GM12873 (cell line): ENCODE measurements at regions not wholly inside any gene's neighbourhood (a gene's known extent, or its start where the extent isn't known, plus 50 kb on each side); places are given as distances from the start of the nearest gene placed in this dataset.

Experiments
- CTCF ChIP-seq: IDR thresholded peaks from 2 replicates; pipeline ENCODE4 v1.5.1; 2012; ENCODE audit warnings: low read depth, mild to moderate bottlenecking, moderate library complexity, low read length, control low read depth; ENCODE audit not compliant: insufficient read depth; ENCODE audit errors: missing control alignments

GRCh38 chr19:28560786-28561185 lies 652.2 kb downstream of the UQCRFS1 start:
- TF ChIP-seq CTCF = no peak

GRCh38 chr19:28558783-28559182 lies 654.2 kb downstream of the UQCRFS1 start:
- no peak for TF ChIP-seq CTCF

DNA sequence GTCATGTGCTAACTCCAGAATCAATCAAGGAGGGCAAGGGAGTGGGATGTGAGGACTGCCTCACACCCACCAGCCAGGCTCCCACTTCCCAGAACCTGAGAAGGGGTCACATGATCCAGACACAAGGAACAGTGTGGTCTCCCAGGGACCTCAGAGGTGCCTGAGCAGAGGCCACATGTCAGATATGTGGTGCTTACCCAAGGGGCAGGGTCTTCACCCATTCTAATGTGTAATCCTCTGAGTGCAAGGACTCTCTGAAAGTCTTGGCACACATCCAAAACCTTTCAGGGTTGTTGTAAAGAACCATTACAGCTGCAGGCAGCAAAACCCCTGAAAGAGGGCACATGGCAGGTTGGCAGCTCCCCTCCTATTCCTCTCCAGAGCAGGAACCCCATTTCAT lies 656.6 kb downstream of the UQCRFS1 start:
- no peak for TF ChIP-seq CTCF

DNA sequence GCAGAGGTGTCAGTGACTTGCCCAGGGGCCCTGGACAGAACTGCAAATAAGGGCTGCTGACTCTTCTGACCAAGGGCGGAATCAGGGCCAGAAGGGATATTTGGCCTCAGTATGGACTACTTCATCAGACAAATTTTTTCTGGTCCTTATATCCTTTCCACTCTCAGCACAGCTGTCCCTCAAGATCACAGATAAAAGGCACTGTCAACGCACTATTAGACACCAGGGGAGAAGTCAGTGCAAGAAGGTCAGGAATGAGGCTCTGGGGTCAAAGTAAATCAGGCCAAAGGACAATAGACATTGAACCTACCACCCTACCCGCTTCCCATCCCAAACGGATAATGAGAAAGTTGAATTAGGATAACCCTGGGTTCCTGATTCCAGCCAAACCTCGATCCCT lies 657.6 kb downstream of the UQCRFS1 start:
- no peak for TF ChIP-seq CTCF

GRCh38 chr19:28554321-28555091 lies 658.4 kb downstream of the UQCRFS1 start:
- TF ChIP-seq CTCF = no peak

DNA sequence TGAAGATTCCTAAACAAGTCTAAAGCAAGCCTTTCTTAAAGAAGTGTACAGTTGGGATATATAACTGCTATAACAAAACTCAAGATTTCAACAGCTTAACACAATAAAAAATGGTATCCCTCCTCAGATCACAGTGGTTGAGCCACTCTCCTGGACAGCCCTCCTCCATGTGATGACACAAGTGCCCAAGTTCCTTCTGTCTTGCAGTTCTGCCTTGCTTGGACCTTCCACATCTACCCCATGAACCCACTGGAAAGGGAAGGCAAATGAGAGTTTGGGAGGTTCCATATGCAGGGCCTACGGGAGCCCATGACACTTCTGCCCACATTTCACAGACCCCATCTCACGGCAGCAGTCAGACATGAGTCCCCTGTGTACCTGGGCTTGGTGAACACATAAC lies 659.2 kb downstream of the UQCRFS1 start:
- TF ChIP-seq CTCF = no peak

DNA sequence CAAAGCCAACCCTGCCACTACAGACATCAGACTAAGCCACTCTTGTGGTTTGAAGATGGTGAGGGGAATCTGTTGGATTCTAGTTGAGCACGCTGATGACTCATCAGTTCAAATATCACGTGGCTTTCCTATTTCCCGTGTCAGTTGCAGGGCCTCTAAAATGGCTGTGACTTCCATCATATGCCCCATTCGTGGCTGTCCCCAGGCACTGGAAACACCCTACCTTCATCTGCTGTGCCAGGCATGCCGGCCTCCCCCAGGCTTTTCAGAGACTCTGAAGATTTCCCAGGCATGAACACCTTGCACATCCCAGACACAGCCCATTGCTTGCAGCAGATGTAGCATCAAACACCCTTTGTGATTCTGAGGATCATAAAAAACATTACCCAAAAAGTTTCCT lies 659.9 kb downstream of the UQCRFS1 start:
- TF ChIP-seq CTCF = no peak
